ENCODE measurements at regions not wholly inside any gene's neighbourhood (a gene's known extent, or its start where the extent isn't known, plus 50 kb on each side); places are given as distances from the start of the nearest gene placed in this dataset.

DNA sequence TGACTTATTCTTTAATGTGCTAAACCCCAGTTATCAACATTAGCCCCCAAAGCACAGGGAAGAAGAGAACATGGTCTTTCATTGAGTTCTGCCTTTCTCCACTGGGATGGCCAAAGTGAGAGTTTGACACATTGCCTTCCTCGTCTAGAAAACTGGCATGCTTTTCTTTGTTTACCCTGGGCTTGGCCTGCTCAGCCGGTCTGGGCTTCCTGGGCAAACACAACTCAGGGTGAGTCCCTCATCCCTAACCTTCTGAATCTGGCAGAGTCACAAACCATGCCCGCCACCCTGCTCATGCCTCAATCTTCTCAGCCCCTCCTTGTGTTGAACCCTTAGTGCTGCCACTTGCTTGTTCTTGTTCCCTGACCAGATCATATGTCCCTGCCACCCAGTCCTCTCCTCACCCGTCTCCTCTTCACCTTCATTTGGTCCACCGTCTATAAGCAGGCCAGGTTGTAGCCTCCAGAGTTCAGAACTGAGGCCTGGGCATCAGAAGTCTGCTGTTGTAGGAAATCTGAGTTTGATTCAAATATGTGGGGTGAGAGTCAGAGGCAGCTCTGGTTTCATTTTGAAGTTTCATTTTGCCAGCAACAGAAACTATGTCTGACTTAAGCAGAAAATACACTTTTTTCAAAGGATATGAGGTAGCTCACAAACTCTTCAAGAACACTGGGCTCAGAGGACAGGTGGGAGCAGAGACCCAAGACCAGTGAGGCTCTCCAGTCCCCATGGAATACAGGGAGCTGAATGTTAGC is 217.6 kb downstream of the NDUFS4 start:
- 0% methylated on average over 5 of the region's 5 CpGs for WGBS (ENCODE audit: insufficient coverage, low coverage, missing lambda C conversion rate)
- no peak for DNase-seq (ENCODE audit: extremely low read depth in 1 of 4, low spot score in 3 of 4)
- no peak overlapping the region for H3K27ac ChIP-seq (ENCODE audit: extremely low read depth, low read depth, low read length)
- H3K79me2 ChIP-seq (ENCODE audit: control insufficient read depth, insufficient read depth, low read length) = no peaks in the 10 kb centered on the region
- no peaks in the 10 kb centered on the region for H4K20me1 ChIP-seq (replicated peaks; ENCODE audit: control insufficient read depth, insufficient read depth, low read length)
- in situ Hi-C loops (cut with MboI) (no loop called here), intact Hi-C loops (cut with micrococcal nuclease) (no loop called here)
- no peak overlapping the region for H3K9ac ChIP-seq (ENCODE audit: insufficient read depth in 1 of 2, low read depth in 2 of 2, low read length in 2 of 2)
- ATAC-seq = no peak
- TF ChIP-seq ESRRB (CRISPR knock-in tag; IDR thresholded peaks at IDR 0.05; ENCODE audit: borderline replicate concordance) = no peak
- TF ChIP-seq FIP1L1 (IDR thresholded peaks at IDR 0.05; ENCODE audit: low read depth, low read length, poor library complexity, severe bottlenecking) = no peak
- no peak for TF ChIP-seq DMBX1 (CRISPR knock-in tag; IDR thresholded peaks at IDR 0.05; ENCODE audit: borderline replicate concordance)
- no peak for TF ChIP-seq KDM1A (IDR thresholded peaks at IDR 0.05)
- TF ChIP-seq FOXJ3 (CRISPR knock-in tag; IDR thresholded peaks at IDR 0.05) = no peak
- TF ChIP-seq, protein P1, sequence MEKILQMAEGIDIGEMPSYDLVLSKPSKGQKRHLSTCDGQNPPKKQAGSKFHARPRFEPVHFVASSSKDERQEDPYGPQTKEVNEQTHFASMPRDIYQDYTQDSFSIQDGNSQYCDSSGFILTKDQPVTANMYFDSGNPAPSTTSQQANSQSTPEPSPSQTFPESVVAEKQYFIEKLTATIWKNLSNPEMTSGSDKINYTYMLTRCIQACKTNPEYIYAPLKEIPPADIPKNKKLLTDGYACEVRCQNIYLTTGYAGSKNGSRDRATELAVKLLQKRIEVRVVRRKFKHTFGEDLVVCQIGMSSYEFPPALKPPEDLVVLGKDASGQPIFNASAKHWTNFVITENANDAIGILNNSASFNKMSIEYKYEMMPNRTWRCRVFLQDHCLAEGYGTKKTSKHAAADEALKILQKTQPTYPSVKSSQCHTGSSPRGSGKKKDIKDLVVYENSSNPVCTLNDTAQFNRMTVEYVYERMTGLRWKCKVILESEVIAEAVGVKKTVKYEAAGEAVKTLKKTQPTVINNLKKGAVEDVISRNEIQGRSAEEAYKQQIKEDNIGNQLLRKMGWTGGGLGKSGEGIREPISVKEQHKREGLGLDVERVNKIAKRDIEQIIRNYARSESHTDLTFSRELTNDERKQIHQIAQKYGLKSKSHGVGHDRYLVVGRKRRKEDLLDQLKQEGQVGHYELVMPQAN (IDR thresholded peaks at IDR 0.05; ENCODE audit: borderline replicate concordance) = no peak
- no peak for TF ChIP-seq SRSF7 (optimal IDR thresholded peaks at IDR 0.05; ENCODE audit: low read depth, low read length)
- no peak for TF ChIP-seq MCM7 (IDR thresholded peaks at IDR 0.05)
- TF ChIP-seq MAZ (CRISPR knock-in tag; conservative IDR thresholded peaks at IDR 0.05 in 1 of 2, IDR thresholded peaks at IDR 0.05 in 1 of 2) = no peak
- no peak for TF ChIP-seq ZNF354B (CRISPR knock-in tag; IDR thresholded peaks at IDR 0.05)
- no peaks in the 10 kb centered on the region for H3K9me1 ChIP-seq (ENCODE audit: control insufficient read depth, insufficient read depth, low read length)
- H3K4me1 ChIP-seq (replicated peaks in 1 of 2; ENCODE audit: control insufficient read depth in 2 of 2, insufficient read depth in 2 of 2, low read length in 2 of 2) = no peaks in the 10 kb centered on the region
- H3K36me3 ChIP-seq (ENCODE audit: control insufficient read depth, insufficient read depth, low read length) = no peaks in the 10 kb centered on the region
- H3K9me3 ChIP-seq (replicated peaks; ENCODE audit: control insufficient read depth, insufficient read depth, low read depth, low read length) = no peaks in the 10 kb centered on the region
- peaks cover 8 to 10% of the 10 kb centered on the region in 2 experiments; a peak in 3 of 5 replicates for H3K27me3 ChIP-seq (ENCODE audit: control insufficient read depth in 2 of 2, insufficient read depth in 2 of 2, low read length in 2 of 2)
- no peak overlapping the region for H3K4me3 ChIP-seq
- ChIA-PET POLR2A (no interaction called here), CTCF (ENCODE audit: low intra/inter-chr PET ratio) (no interaction called here)
- H3K4me2 ChIP-seq (ENCODE audit: insufficient read depth, low read length) = no peak overlapping the region
- no TSS peak for BruUV-seq (replicated peaks)
- FAIRE-seq = no peak
- no peak overlapping the region for H2AFZ ChIP-seq (ENCODE audit: low read depth, low read length)

All from K562 (cell line).